PFSK-1 (cell line): ENCODE measurements at regions not wholly inside any gene's neighbourhood (a gene's known extent, or its start where the extent isn't known, plus 50 kb on each side); places are given as distances from the start of the nearest gene placed in this dataset.

Source experiments
- POLR2AphosphoS5 ChIP-seq: IDR thresholded peaks from 2 replicates; pipeline ENCODE4 v1.6.1; 2012; ENCODE audit warnings: low read depth, mild to moderate bottlenecking, control low read depth, low read length, moderate library complexity
- TF ChIP-seq, protein P1 (sequence below), 2 experiments: IDR thresholded peaks; 2 replicates each; pipeline versions ENCODE4 v1.6.1 to v1.8.0; 2011 to 2012; ENCODE audit warnings: low read depth in 2 of 2, low read length in 2 of 2, control low read depth in 1 of 2, inconsistent platforms in 1 of 2, mild to moderate bottlenecking in 1 of 2, moderate library complexity in 1 of 2; ENCODE audit not compliant: insufficient read depth in 1 of 2

DNA sequence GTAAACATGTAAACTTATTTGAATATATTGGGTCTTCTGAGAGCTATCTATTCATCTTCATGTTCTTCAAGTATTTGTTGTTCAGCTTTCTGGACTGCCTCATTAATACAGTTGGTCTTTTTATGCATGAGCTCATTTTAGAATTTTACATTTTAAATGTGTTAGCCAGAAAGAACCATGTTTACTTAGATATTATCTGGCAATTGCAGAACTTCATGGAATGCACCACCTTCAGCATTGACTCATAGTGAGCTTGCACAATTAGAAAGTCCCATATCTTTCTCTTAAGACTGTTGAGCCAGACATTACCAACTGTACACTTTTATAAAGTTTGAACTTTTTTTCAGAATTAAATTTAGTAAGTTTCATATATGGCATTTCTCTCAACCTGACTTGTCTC lies 536.7 kb downstream of the RIT2 start:
- TF ChIP-seq POLR2AphosphoS5: no peak
- TF ChIP-seq, protein P1, sequence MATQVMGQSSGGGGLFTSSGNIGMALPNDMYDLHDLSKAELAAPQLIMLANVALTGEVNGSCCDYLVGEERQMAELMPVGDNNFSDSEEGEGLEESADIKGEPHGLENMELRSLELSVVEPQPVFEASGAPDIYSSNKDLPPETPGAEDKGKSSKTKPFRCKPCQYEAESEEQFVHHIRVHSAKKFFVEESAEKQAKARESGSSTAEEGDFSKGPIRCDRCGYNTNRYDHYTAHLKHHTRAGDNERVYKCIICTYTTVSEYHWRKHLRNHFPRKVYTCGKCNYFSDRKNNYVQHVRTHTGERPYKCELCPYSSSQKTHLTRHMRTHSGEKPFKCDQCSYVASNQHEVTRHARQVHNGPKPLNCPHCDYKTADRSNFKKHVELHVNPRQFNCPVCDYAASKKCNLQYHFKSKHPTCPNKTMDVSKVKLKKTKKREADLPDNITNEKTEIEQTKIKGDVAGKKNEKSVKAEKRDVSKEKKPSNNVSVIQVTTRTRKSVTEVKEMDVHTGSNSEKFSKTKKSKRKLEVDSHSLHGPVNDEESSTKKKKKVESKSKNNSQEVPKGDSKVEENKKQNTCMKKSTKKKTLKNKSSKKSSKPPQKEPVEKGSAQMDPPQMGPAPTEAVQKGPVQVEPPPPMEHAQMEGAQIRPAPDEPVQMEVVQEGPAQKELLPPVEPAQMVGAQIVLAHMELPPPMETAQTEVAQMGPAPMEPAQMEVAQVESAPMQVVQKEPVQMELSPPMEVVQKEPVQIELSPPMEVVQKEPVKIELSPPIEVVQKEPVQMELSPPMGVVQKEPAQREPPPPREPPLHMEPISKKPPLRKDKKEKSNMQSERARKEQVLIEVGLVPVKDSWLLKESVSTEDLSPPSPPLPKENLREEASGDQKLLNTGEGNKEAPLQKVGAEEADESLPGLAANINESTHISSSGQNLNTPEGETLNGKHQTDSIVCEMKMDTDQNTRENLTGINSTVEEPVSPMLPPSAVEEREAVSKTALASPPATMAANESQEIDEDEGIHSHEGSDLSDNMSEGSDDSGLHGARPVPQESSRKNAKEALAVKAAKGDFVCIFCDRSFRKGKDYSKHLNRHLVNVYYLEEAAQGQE (IDR thresholded peaks at IDR 0.05; ENCODE audit: insufficient read depth in 1 of 2, low read depth in 2 of 2, low read length in 2 of 2): no peak
